Fibroblast of peridontal ligament (primary cell): ENCODE measurements at regions not wholly inside any gene's neighbourhood (a gene's known extent, or its start where the extent isn't known, plus 50 kb on each side); places are given as distances from the start of the nearest gene placed in this dataset.

Source experiments
- DNase-seq: peaks from one replicate; pipeline ENCODE4 v3.0.0-alpha.2; 2010; ENCODE audit errors: extremely low read depth

DNA sequence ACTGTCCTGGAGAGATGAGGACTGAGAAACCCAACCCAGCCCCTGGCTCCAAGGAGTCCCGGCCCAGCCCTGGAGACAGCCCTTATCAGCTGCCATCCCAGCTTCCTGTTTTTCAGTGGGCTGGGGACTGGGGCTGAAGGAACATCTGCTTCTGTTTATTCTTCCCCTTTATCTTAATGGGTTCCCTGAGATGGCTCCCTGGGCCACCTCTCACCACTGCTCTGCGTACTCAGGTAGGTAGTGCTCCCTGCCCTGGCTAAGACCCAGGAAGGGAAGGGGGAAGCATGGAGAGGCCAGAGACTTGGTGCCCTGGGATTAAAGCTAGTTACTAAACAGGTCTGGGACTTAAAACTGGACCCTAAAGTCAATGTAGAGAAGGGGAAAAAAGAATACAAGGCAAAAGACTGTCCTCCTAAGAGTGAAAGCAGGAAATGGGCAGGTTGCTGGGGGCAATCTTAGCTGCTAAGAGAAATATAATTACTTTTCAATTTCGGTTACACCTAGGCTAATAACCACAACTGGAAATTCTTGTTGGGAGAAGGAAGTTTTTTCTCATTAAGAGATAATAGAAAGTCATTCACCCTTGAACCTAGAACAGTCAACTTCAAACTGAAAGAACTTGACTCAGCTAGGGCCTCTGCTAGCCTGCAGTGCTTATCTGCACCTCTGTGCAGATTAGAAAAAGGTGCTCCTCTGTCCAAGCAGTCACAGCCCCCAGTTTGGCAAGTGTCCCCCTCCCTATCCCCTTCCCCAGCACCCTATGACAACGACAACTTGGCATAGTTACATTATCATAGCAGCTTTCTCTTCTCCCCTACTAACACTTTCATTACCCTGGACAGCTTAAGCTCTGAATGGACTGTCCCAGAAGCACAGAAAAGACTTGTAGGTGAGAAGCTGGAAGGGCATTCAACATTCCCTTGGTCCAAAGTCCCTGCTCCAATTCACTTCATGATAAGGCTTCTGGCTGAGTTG lies 65.6 kb upstream of the KDM7A start:
- no peak for DNase-seq

DNA sequence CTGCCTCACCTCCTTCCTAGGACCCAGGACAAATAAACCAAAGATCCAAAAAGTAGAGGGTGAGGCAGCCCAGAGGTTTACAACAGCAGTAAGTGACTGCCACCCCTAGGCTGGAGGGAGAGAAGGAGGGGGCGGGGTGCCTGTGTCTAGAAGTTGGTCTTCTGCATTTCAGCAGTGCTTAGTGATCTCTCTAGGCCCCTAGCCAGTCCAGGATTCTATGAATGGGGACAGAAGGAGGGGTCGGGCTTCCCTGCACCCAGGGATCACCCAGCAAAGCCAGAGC lies 62.8 kb upstream of the KDM7A start:
- no peak for DNase-seq

DNA sequence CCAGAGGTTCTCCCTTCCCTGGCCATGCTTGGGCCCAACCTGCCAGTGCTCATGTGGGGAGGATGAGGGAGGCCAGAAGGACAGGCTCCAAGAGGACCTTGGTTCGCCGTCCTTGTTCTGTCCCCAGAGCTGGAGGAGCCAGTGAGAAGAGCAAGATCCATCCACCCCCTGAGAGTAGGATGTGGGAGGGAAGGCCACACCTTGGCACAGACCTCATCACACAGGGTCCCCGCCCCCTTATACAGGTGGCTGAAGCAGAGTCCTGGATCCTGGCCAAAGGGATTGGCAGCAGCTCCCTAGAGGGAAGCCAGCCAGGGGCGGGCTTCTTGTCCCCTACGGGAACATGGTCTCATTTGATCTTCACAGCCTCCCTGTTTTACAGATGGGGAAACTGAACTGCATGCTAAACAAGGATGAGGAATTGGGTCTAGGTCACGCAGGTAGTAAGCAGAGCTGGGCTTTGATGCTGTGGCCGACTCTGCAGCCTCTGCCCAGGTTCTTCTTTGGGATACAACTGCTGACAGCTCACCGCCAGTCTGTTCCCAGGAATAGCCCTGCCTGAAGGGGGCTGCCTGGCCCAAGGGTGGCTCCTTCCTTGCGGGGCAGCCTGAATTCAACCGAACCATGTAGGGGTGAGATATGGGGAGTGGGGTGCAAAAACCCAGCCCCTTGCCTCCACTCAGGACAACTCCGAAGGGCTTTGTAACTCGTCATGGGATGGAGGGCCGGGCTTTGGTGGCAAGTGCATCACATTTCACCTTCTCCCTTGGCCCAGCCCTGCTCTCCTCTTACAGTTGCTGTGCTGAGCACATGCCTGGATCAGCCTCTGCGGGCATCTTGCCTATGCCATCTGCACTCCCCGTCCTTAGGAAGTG lies 62.2 kb upstream of the KDM7A start:
- no peak for DNase-seq

DNA sequence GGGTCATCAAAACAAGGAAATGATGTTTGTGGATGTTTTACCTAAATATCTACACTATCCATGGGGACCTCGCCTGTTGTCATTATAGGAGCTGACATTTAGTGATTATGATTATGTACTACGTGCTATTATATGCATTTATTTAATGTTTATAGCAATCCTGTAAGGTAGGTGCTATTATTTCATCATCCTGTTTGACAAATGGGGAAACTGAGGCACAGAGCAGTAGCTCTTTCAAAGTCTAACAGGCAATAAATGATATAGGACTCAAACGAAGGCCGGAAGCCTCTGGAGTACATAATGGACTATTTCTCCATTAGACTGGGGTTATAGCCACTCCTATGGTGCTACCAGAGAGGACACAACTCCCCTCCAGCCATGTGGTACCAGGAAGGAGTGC lies 60.6 kb upstream of the KDM7A start:
- no peak for DNase-seq

DNA sequence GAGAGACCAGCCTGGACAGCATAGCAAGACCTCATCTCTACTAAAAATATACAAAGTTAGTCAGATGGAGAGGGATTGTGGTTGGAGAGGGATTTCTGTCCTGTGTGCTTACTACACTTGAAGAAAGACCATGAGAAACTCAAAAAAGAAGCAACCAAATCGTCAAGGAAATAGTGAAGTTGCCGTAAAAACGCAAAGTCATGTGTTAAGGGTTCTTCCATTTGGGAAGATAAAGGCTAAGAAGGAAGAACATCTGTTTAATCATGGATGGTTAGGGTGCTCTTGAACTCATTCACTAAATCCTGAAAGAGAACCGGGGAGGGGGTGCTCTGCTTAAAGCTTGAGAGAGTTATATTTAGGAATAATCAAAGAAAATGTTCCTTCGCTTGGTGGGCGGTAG lies 59.8 kb upstream of the KDM7A start:
- DNase-seq: no peak

DNA sequence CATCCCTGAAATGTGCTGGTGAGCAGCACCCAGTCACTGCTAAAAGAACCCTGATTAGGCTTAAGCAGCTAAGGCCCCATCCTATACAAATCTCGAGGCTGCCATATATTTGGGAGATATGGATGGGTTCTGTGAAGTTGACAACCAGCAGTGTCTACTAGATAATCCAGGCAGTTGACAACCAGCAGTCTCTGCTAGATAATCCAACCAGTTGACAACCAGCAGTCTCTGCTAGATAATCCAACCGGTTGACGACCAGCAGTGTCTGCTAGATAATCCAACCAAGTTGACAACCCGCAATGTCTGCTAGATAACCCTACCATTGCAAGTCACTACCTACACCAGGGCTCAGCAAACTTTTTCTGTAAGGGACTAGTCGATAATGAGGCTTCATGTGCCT lies 58.3 kb upstream of the KDM7A start:
- DNase-seq: no peak

DNA sequence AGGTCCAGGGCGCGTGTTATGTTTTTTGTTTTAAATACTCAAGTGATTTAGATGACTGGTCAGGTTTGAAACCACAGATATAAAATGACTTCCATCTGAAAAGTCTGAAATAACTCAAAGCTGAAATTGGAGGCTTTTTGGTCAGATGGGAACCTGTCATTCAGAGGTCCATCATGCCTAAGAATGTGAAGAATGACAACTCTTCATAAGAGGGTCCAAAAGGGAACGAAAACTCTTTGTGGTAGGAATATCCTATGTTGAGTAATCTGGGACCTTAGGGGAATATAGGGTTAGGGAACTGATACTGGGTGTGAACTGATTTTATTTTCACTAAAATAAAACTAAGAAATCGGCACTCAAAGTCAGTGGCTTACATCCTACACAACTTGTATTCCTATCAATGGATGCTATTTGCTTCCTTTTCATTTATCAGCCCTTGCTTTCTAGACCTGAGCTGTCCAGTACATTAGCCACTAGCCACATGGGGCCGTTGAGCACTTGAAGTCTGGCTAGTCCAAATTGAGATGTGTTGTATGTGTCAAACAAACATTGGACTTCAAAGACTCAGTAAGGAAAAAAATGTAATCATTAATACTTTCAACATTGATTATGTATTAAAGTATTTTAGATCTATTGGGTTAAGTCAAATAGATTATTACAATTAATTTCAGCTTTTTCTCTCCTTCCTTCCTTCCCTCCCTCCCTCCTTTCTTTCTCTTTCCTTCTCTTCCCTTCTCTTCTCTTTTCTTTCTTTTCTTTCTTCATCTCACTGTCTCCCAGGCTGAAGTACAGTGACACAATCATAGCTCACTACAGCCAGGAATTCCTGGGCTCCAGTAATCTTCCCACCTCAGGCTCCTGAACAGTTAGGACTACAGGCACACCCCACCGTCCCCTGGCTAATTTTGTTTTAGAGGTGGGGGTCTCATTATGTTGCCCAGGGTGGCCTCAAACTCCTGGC lies 56.5 kb upstream of the KDM7A start:
- DNase-seq: no peak

DNA sequence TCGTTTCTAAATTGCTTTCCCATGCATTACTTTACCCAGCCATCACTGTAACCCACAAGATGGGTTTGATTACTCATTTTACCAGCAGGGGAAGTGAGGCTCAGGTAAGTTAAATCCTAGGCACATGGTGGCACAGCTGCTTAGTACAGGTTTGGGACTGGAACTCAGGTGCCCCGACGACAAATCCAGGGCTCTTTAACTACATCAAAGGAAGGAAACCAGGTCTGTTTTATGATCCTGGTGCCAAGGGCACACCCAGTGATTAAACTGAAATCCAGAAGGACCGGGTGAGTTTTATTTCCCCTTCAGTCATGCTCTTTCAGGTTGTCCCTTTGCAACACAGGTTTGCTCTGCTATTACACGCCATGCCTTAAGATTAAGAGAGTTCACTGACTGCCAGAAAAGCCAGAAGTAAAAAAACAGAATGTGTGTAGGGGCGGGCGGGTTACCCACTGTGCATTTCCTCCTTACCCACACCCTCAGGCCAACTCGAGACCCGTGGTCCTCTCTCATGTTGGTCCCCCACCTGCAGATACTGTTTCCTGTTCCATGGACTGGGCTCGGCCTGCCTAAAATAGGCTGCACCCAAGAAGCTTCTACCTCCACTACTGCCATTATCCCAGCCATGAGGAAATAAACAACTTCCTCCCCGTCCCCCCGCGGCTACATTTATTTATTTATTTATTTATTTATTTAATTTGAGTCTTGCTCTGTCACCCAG lies 55.1 kb upstream of the KDM7A start:
- DNase-seq: no peak

DNA sequence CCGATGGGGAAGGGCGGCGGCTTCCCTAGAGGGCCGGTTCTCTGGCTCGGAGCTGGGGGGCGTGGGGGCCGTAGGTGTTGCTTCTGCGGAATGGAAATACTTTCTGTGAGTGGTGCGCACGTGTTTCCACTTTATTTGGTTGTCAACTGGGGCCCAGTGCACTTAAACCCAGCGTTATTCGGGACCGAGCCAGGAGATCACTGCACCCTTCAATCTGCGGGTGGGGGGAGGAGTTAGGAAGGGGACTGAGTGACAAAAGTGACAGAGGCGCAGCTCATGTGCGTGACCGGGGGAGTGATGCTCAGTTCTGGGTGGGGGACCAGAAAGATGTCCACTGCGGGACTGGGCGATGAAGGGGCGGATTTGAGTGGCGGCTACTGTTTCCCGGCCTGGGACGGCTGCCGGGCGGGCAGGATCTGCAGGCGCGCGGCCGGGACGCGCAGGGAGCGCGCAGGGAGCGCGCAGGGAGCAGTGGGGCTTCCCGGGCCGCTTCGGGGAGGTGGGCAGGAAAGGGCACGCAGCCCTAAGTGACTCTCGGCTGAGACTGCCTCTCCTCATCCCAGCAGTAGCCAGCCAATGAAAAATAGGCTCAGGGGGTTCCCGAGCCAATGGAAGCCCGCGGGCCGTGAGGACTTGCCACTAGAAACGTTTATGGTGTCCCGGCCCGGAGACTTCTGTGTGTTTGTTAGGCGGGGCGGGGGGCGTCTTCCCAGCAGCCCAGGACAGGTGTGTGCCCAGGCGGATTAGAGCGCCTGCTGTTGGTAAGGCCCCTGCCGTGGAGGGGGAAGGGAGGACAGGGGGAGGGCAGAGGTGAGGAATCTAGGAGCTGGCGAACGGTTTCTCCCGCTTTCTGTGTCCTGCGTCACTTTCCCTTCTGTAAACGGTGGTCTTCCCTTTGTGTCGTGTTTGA lies 54.3 kb upstream of the KDM7A start:
- DNase-seq: no peak

DNA sequence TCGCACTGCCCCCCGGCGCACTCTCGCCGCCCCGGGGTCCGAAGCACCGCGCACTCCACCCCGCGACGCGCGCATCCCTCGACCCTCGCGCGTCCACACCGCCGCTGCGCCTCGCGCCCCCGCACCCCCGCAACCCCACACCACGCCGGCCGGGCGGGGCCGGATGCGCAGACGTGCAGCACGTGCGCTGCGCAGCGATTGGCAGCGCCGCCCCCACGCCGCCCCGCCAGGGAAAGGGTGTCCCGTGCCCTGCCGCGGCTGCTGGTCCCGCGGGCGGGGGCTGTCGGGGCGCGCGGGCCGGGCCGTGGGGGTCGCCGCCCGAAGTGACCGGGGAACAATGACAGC lies 53.7 kb upstream of the KDM7A start:
- DNase-seq: no peak

DNA sequence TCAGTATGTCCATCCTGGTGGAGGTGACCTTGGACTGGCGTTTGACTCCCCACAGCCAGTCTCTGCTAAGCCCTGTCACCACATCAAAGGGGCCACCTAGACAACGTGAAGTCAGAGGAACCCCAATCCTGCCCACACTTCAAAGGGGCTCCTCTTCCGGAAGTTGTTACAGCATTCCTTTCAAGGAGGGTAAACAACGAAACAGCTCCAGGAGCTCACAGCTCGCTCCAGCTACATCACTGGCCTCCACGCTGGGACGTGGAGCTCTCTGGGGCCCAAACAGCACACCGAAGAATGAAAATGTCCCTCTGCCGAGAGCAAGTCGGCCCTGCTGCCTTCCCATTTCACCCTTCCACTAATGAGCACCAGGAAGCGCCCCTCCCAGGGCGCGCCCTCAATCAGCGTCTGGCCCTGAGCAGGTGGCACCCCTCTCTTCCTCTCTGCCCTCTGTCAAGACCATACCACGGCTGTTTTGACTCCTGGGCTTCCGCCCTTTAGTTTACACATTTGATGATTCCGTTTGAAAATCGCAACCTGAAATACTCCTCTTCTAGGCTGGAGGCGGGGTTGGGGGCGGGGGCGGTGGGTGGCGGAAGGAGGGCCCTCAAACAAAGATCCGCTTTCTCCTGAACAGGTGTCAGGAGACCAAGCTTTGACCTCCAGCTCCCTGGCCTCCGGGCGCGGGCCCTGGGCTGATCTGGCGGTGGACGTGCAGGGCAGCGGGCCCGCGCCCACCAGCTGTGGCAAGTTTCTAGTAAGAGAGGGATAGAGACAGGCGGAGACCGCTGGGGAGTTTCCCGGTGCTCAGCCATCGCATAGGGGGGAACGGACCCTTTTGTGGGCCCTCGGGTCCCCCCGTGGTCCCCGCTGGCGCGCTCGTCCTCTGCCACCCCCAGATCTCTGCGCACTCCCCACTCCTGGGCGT lies 53.1 kb upstream of the KDM7A start:
- no peak for DNase-seq

DNA sequence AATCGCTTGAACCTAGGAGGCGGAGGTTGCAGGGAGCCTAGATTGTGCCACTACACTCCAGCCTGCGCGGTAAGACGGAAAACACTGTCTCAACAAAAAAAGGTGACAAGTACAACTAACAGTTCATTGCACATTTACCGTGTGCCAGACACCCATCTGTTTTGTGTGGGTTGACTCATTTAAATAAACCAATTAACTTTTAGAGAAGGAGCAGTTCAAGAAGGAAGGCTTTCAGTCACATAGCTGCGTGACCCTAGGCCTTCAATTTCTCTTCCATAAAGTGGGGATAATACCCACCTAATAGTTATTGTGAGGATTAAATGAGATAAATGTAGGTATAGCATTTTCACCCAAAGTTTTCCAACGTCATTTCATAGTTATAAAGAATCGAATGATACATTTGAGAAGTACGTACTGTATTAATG lies 52.3 kb upstream of the KDM7A start:
- no peak for DNase-seq
